Upper lobe of right lung (tissue), 1 donor: ENCODE measurements at regions not wholly inside any gene's neighbourhood (a gene's known extent, or its start where the extent isn't known, plus 50 kb on each side); places are given as distances from the start of the nearest gene placed in this dataset.

Experiments
- ATAC-seq: fragments of 200-7000 bp; cut with Tn5 transposase; one replicate; pipeline ENCODE4 v1.9.1; 2020; ENCODE audit warnings: mild to moderate bottlenecking, moderate library complexity
- DNase-seq: peaks from one replicate; pipeline ENCODE4 v3.0.0-alpha.2; 2020
- H3K27ac ChIP-seq: fragments of 200-600 bp; one replicate; pipeline ENCODE4 v1.8.0; 2022
- H3K27me3 ChIP-seq: fragments of 200-600 bp; one replicate; pipeline ENCODE4 v1.8.0; 2022; ENCODE audit warnings: mild to moderate bottlenecking
- H3K36me3 ChIP-seq: fragments of 200-600 bp; one replicate; pipeline ENCODE4 v1.8.0; 2022
- H3K4me1 ChIP-seq: fragments of 200-600 bp; one replicate; pipeline ENCODE4 v1.8.0; 2022
- H3K4me3 ChIP-seq: fragments of 200-600 bp; one replicate; pipeline ENCODE4 v1.8.0; 2022; ENCODE audit warnings: mild to moderate bottlenecking
- H3K9me3 ChIP-seq: fragments of 200-600 bp; one replicate; pipeline ENCODE4 v1.8.0; 2022
- intact Hi-C: fragments of 100-400 bp; cut with DNase I; formaldehyde crosslinking; loops from one replicate; pipeline ENCODE4 v1.11.0; 2022
- TF ChIP-seq, protein P1 (sequence below): fragments of 200-600 bp; IDR thresholded peaks from one replicate; pipeline ENCODE4 v1.8.0; 2022; ENCODE audit warnings: antibody characterized with exemption
- donor health status: DM: no; HTN: yes; CAD: no; lungs with severe emphysema.

DNA sequence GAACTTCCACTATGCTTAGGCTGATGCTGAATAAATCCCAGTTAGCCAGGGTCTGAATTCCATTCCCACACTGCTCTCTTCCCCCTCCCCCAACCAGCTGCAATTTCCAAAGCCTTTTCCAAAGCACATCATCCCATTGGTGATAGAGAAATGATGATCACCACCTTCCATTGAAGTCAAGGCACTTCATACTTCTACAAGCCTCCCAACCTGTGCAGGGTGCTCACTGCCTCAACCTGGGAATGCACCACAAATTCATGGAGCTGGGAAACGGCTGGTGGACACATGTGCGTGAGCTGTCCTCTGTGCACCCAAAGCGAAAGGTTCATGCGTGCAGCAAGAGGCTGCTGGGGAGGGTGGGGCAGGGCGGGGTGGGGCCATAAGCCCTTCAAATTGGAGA, 302.7 kb upstream of the IRX3 start:
- TF ChIP-seq, protein P1, sequence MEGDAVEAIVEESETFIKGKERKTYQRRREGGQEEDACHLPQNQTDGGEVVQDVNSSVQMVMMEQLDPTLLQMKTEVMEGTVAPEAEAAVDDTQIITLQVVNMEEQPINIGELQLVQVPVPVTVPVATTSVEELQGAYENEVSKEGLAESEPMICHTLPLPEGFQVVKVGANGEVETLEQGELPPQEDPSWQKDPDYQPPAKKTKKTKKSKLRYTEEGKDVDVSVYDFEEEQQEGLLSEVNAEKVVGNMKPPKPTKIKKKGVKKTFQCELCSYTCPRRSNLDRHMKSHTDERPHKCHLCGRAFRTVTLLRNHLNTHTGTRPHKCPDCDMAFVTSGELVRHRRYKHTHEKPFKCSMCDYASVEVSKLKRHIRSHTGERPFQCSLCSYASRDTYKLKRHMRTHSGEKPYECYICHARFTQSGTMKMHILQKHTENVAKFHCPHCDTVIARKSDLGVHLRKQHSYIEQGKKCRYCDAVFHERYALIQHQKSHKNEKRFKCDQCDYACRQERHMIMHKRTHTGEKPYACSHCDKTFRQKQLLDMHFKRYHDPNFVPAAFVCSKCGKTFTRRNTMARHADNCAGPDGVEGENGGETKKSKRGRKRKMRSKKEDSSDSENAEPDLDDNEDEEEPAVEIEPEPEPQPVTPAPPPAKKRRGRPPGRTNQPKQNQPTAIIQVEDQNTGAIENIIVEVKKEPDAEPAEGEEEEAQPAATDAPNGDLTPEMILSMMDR = no peak
- Histone ChIP-seq H3K27ac (no peak overlapping the region), H3K36me3 (no peaks in the 10 kb centered on the region), H3K9me3 (no peaks in the 10 kb centered on the region), H3K4me1 (no peaks in the 10 kb centered on the region), H3K4me3 (no peak overlapping the region), H3K27me3 (peaks cover 5% of the 10 kb centered on the region)
- intact Hi-C loops = no loop called here
- ATAC-seq (no peak), DNase-seq (no peak)

DNA sequence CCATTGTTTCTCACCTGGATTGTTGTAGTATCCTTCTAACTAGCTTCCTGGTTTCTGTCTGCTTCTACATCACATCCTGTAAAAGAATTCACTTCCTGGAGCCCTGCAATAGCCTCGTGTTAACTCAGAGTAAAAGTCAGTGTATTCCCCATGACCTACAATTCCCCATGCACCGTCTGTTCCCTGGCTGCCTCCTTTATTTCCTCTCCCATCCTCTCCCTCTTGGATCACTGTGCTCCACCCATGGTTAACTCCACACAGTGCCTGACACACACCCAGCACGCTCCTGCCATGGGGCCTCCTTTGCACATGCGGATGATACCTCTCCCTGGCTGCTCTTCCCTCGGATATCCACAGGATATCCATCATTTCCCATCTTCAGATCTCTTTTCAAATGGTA, 301.4 kb upstream of the IRX3 start:
- no peak for ATAC-seq
- H3K9me3 ChIP-seq = no peaks in the 10 kb centered on the region
- TF ChIP-seq, protein P1 = no peak
- no peak overlapping the region for H3K4me3 ChIP-seq
- intact Hi-C loops = no loop called here
- no peaks in the 10 kb centered on the region for H3K36me3 ChIP-seq
- H3K27ac ChIP-seq = no peak overlapping the region
- H3K4me1 ChIP-seq = no peaks in the 10 kb centered on the region
- DNase-seq = no peak
- H3K27me3 ChIP-seq = no peaks in the 10 kb centered on the region

DNA sequence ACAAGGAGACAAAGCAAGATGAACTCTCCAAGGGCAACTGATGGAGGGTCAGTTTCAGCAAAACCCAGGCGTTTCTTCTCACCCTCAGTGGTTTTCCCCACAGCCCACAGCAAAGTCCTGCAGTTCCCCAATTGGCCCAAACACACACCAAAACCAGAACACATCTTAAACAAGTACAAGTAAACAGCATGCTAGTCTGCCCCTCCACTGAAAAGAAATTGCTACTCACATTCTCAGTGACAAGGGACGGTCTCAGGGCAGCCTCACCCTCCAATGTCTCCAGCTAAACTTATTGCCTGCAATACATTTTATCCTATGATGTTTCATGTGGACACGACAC, 300.6 kb upstream of the IRX3 start:
- no peaks in the 10 kb centered on the region for H3K4me1 ChIP-seq
- no peak overlapping the region for H3K27ac ChIP-seq
- H3K4me3 ChIP-seq = no peak overlapping the region
- TF ChIP-seq, protein P1 = no peak
- no peaks in the 10 kb centered on the region for H3K36me3 ChIP-seq
- intact Hi-C loops = no loop called here
- H3K27me3 ChIP-seq = no peaks in the 10 kb centered on the region
- no peaks in the 10 kb centered on the region for H3K9me3 ChIP-seq
- DNase-seq (no peak), ATAC-seq (no peak)

DNA sequence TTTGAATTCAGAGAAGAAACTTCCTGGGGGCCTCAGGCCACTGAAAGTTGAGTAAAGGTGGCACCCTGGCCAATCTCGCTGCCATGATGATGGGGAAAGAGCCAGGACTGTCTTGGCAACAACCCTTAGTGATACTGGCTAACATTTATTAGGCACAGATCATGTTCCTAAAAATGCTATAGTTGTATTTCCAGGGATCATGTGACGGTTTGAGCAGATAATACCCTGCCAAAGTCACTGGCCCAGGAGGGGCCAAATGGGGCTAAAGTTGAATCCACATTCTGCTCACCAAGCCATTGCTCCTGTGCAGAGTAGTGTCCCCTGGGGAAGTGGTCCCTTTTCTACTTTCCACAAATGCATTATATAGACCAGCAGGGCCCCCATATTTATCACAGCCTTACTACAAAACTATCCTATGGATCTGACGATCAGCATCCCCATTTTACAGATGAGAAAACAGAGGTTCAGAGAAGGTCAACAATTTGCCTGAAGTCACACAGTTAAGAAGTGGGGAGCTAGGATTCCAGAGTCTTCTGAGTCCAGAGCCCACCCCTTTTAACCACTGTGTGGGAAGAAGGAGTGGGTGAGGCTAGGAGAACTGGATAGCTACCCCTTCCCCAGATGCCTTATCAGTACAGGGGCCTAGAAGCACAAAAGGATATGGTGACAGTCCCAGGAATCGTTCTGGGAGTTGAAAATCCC, 300.0 kb upstream of the IRX3 start:
- H3K9me3 ChIP-seq = no peaks in the 10 kb centered on the region
- H3K4me3 ChIP-seq = no peak overlapping the region
- no peak for DNase-seq
- no peaks in the 10 kb centered on the region for H3K36me3 ChIP-seq
- TF ChIP-seq, protein P1 = no peak
- intact Hi-C loops = no loop called here
- no peak for ATAC-seq
- H3K4me1 ChIP-seq = no peaks in the 10 kb centered on the region
- no peaks in the 10 kb centered on the region for H3K27me3 ChIP-seq
- no peak overlapping the region for H3K27ac ChIP-seq

DNA sequence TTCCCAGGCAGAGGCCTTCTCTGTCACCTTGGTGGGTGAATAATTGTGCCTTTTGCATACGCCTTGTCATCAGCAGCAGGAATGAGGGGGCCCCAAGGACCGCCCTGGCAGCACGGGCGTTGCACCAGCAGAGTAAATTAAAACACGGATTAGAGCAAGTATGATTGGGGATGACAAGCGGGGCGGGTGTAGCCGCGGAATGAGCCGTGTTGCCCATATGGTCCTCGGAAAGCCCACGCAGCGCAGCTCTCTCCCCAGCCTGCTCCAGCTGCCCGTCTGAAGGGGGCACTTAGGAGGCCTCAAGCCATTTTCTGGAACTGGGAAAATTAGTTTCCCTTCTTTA, 299.4 kb upstream of the IRX3 start:
- intact Hi-C loops = no loop called here
- H3K36me3 ChIP-seq = no peaks in the 10 kb centered on the region
- DNase-seq = no peak

More for the DNA sequence above, 299.4 kb upstream of the IRX3 start:
- H3K27me3 ChIP-seq = no peaks in the 10 kb centered on the region
- TF ChIP-seq, protein P1 = no peak
- no peaks in the 10 kb centered on the region for H3K9me3 ChIP-seq
- no peak overlapping the region for H3K27ac ChIP-seq
- no peak for ATAC-seq
- no peaks in the 10 kb centered on the region for H3K4me1 ChIP-seq
- H3K4me3 ChIP-seq = no peak overlapping the region
